ENCODE measurements at regions not wholly inside any gene's neighbourhood (a gene's known extent, or its start where the extent isn't known, plus 50 kb on each side); places are given as distances from the start of the nearest gene placed in this dataset.

- TF ChIP-seq POLR2AphosphoS5 (IDR thresholded peaks at IDR 0.05; ENCODE audit: borderline replicate concordance, low read depth, low read length) (no peak), EZH2 (IDR thresholded peaks at IDR 0.05) (no peak)
Measured at GRCh38 chr6:47138046-47138445, 95.9 kb upstream of the ADGRF1 start.

Data from SK-N-MC (cell line).